ENCODE measurements at regions not wholly inside any gene's neighbourhood (a gene's known extent, or its start where the extent isn't known, plus 50 kb on each side); places are given as distances from the start of the nearest gene placed in this dataset.

GRCh38 chr7:91491868-91492267 is 227.6 kb downstream of the FZD1 start:
- no peak overlapping the region for H3K27ac ChIP-seq
- no peaks in the 10 kb centered on the region for H3K27me3 ChIP-seq
- DNase-seq, result no peak
- H3K4me3 ChIP-seq, result no peak overlapping the region
- intact Hi-C loops (cut with DNase I), result no loop called here
- TF ChIP-seq POLR2A (IDR thresholded peaks at IDR 0.05), result no peak
- no peak for TF ChIP-seq CTCF (IDR thresholded peaks at IDR 0.05)
- no peaks in the 10 kb centered on the region for H3K36me3 ChIP-seq (replicated peaks in 1 of 2)
- H3K9me3 ChIP-seq (replicated peaks in 1 of 3), result no peaks in the 10 kb centered on the region
- H3K4me1 ChIP-seq (replicated peaks in 1 of 2), result no peaks in the 10 kb centered on the region

GRCh38 chr7:91492317-91492716 is 228.1 kb downstream of the FZD1 start:
- H3K9me3 ChIP-seq (replicated peaks in 1 of 3), result no peaks in the 10 kb centered on the region
- intact Hi-C loops (cut with DNase I), result no loop called here
- H3K36me3 ChIP-seq (replicated peaks in 1 of 2), result no peaks in the 10 kb centered on the region
- H3K4me3 ChIP-seq, result no peak overlapping the region
- no peaks in the 10 kb centered on the region for H3K4me1 ChIP-seq (replicated peaks in 1 of 2)
- TF ChIP-seq CTCF (IDR thresholded peaks at IDR 0.05) (no peak), POLR2A (IDR thresholded peaks at IDR 0.05) (no peak)
- WGBS, 4 donors, result 87 to 94% (median 90%) methylated on average over 2 of the region's 2 CpGs
- H3K27ac ChIP-seq, result no peak overlapping the region
- no peak for DNase-seq
- no peaks in the 10 kb centered on the region for H3K27me3 ChIP-seq

GRCh38 chr7:91492773-91493172 is 228.5 kb downstream of the FZD1 start:
- Histone ChIP-seq H3K27me3 (no peaks in the 10 kb centered on the region), H3K36me3 (replicated peaks in 1 of 2) (no peaks in the 10 kb centered on the region), H3K27ac (no peak overlapping the region), H3K4me1 (replicated peaks in 1 of 2) (no peaks in the 10 kb centered on the region), H3K9me3 (replicated peaks in 1 of 3) (no peaks in the 10 kb centered on the region), H3K4me3 (no peak overlapping the region)
- no peak for TF ChIP-seq POLR2A (IDR thresholded peaks at IDR 0.05)
- TF ChIP-seq CTCF (IDR thresholded peaks at IDR 0.05), result no peak
- intact Hi-C loops (cut with DNase I), result no loop called here
- 65 to 81% (median 76%) methylated on average over 3 of the region's 3 CpGs for WGBS, 4 donors
- no peak for DNase-seq

GRCh38 chr7:91494450-91494849 is 230.2 kb downstream of the FZD1 start:
- Histone ChIP-seq H3K9me3 (replicated peaks in 1 of 3) (no peaks in the 10 kb centered on the region), H3K27me3 (no peaks in the 10 kb centered on the region), H3K4me3 (no peak overlapping the region), H3K4me1 (replicated peaks in 1 of 2) (no peaks in the 10 kb centered on the region), H3K36me3 (replicated peaks in 1 of 2) (no peaks in the 10 kb centered on the region), H3K27ac (no peak overlapping the region)
- DNase-seq, result no peak
- TF ChIP-seq CTCF (IDR thresholded peaks at IDR 0.05) (no peak), POLR2A (IDR thresholded peaks at IDR 0.05) (no peak)
- intact Hi-C loops (cut with DNase I), result no loop called here
- WGBS, 4 donors, result 71 to 88% (median 84%) methylated on average over 1 of the region's 1 CpG

All from adrenal gland (tissue), 9 donors.